Kidney (tissue), 13 donors: ENCODE measurements at regions not wholly inside any gene's neighbourhood (a gene's known extent, or its start where the extent isn't known, plus 50 kb on each side); places are given as distances from the start of the nearest gene placed in this dataset.

Source experiments
- DNase-seq, 5 donors: peaks; one replicate each; pipeline ENCODE4 v3.0.0-alpha.2; 2013 to 2020
- FAIRE-seq: peaks from 2 replicates; lab custom pipeline; 2012; peaks lifted over from hg19 to GRCh38; lab: Jason Lieb, UNC
- H3K27ac ChIP-seq, 2 donors: one replicate each; pipeline ENCODE4 v1.7.0; 2013; ENCODE audit warnings: low read depth in 2 of 2, low read length in 2 of 2, inconsistent platforms in 1 of 2
- H3K27me3 ChIP-seq: one replicate; pipeline ENCODE4 v1.7.1; 2013; ENCODE audit warnings: low read length, inconsistent platforms; ENCODE audit not compliant: control insufficient read depth, insufficient read depth
- H3K36me3 ChIP-seq, 3 donors: one replicate each; pipeline versions ENCODE4 v1.7.0 to v1.7.1; 2013; ENCODE audit warnings: low read length in 3 of 3, control low read depth in 1 of 3, inconsistent platforms in 1 of 3; ENCODE audit not compliant: insufficient read depth in 3 of 3, control insufficient read depth in 2 of 3
- H3K4me1 ChIP-seq, 3 donors: one replicate each; pipeline versions ENCODE4 v1.7.0 to v1.7.1; 2013; ENCODE audit warnings: low read length in 3 of 3, inconsistent platforms in 1 of 3, low read depth in 1 of 3; ENCODE audit not compliant: control insufficient read depth in 2 of 3, insufficient read depth in 2 of 3
- H3K4me3 ChIP-seq, 3 donors: one replicate each; pipeline versions ENCODE4 v1.7.0 to v1.8.1; 2013; ENCODE audit warnings: low read length in 3 of 3, control low read depth in 1 of 3, inconsistent platforms in 1 of 3
- H3K9ac ChIP-seq, 3 donors: one replicate each; pipeline versions ENCODE4 v1.7.0 to v1.7.1; 2013; ENCODE audit warnings: low read length in 3 of 3, control low read depth in 1 of 3, inconsistent platforms in 1 of 3
- H3K9me3 ChIP-seq, 3 donors: one replicate each; pipeline versions ENCODE4 v1.7.0 to v1.7.1; 2013; ENCODE audit warnings: low read length in 3 of 3, control low read depth in 1 of 3, inconsistent platforms in 1 of 3; ENCODE audit not compliant: control insufficient read depth in 2 of 3, insufficient read depth in 1 of 3
- intact Hi-C: fragments of 100-400 bp; cut with DNase I; formaldehyde crosslinking; loops from one replicate; pipeline ENCODE4 v1.11.1; 2022
- TF ChIP-seq, protein P1 (sequence below): IDR thresholded peaks from 3 replicates; pipeline ENCODE4 v1.5.1; 2012; ENCODE audit warnings: mild to moderate bottlenecking, moderate library complexity, borderline replicate concordance; ENCODE audit not compliant: insufficient read depth; ENCODE audit errors: extremely low read depth
- donor health status: control.
- donor health status: control.
- donor health status: control.
- donor health status: control.
- donor health status: control.
- donor health status: DM: yes; HTN: yes; CAD: no.
- donor health status: Normal renal cell carcinoma (clear cell type).

DNA sequence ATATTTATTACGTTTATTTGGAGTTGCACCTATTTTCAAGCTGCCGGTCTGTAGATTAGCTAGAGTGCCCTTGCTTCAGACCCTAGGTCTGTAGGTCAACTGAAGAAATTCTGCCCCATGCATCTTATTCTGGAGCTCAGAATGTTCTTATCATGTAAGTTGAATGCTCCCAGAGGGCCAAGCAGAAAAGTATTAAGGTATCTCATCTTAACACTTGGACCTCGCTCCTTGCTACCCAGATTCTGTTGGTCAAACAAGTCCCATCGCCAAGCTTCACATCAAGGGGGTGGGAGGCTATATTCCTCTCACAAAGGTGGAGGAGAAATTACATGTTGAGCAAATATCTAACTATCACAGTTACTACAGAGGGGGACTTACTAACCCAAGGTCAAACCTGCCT, 187.7 kb downstream of the C1orf94 start:
- intact Hi-C loops: no loop called here
- Histone ChIP-seq H3K9me3 (no peaks in the 10 kb centered on the region), H3K9ac (no peak overlapping the region), H3K36me3 (no peaks in the 10 kb centered on the region), H3K27ac (no peak overlapping the region), H3K4me3 (no peak overlapping the region), H3K4me1 (no peaks in the 10 kb centered on the region), H3K27me3 (no peaks in the 10 kb centered on the region)
- FAIRE-seq: no peak
- DNase-seq: no peak
- TF ChIP-seq, protein P1, sequence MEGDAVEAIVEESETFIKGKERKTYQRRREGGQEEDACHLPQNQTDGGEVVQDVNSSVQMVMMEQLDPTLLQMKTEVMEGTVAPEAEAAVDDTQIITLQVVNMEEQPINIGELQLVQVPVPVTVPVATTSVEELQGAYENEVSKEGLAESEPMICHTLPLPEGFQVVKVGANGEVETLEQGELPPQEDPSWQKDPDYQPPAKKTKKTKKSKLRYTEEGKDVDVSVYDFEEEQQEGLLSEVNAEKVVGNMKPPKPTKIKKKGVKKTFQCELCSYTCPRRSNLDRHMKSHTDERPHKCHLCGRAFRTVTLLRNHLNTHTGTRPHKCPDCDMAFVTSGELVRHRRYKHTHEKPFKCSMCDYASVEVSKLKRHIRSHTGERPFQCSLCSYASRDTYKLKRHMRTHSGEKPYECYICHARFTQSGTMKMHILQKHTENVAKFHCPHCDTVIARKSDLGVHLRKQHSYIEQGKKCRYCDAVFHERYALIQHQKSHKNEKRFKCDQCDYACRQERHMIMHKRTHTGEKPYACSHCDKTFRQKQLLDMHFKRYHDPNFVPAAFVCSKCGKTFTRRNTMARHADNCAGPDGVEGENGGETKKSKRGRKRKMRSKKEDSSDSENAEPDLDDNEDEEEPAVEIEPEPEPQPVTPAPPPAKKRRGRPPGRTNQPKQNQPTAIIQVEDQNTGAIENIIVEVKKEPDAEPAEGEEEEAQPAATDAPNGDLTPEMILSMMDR: no peak

DNA sequence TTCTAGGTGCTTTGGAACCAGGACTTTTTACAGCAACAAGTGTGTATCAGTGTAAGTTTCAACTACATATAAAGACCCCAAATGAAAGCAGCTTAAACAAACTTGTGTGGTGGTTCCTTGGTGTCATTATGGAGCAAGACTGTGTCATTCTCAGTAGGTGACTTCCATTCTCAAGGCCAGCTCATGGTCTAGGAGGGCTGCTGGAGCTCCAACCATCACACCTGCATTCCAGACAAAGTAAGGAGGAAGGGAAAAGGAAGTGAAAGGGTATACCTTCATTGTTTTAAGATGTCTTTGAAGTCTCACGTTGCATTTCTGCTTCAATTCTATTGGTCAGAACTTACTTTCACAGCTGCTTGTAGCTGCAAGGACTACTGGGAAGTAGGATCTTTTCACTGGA, 188.6 kb downstream of the C1orf94 start:
- FAIRE-seq: no peak

DNA sequence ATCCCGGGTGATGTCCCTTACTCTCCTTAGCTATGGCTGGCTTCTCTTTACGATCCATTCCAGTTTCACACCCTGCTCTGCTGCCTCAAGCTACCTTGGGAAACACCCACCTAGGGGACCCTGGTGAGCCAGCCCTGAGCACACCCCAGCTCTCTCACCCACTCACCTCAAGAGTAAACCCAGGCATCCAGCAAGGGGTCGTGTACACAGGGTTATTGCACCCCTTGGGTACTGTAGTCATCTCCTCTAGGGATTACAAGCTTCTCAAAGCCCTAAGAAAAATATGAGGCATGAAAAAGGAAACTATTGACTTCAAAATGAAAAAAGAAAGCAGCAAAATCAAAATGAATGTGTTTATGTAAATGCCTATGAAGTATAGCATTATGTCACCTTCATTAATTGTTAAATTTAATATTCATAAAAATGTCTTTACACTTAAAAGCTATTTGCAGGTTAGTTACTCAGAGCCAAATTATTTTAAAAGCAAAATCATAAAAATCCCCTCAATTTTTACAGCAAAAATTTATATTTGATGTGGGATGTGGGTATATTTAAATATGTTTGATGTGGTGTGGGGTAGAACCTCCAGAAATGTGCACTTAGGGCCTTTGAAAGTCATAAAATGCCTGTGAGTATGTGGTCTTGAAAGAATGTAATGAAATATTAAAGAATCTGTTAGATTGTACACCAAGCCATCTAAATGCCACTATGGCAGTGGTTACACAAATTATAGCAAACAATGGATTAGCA, 190.3 kb downstream of the C1orf94 start:
- no peaks in the 10 kb centered on the region for H3K4me1 ChIP-seq
- no peak overlapping the region for H3K4me3 ChIP-seq
- no peak for DNase-seq
- no peak for FAIRE-seq
- TF ChIP-seq, protein P1: no peak
- H3K36me3 ChIP-seq: no peaks in the 10 kb centered on the region
- H3K27me3 ChIP-seq: no peaks in the 10 kb centered on the region
- no peaks in the 10 kb centered on the region for H3K9me3 ChIP-seq
- no peak overlapping the region for H3K9ac ChIP-seq
- intact Hi-C loops: no loop called here
- H3K27ac ChIP-seq: no peak overlapping the region

More for the DNA sequence above, 188.6 kb downstream of the C1orf94 start:
- no peak overlapping the region for H3K27ac ChIP-seq
- no peaks in the 10 kb centered on the region for H3K9me3 ChIP-seq
- H3K27me3 ChIP-seq: no peaks in the 10 kb centered on the region
- H3K4me1 ChIP-seq: no peaks in the 10 kb centered on the region
- H3K36me3 ChIP-seq: no peaks in the 10 kb centered on the region
- no peak overlapping the region for H3K4me3 ChIP-seq
- DNase-seq: no peak
- no peak overlapping the region for H3K9ac ChIP-seq
- TF ChIP-seq, protein P1: no peak
- intact Hi-C loops: no loop called here

DNA sequence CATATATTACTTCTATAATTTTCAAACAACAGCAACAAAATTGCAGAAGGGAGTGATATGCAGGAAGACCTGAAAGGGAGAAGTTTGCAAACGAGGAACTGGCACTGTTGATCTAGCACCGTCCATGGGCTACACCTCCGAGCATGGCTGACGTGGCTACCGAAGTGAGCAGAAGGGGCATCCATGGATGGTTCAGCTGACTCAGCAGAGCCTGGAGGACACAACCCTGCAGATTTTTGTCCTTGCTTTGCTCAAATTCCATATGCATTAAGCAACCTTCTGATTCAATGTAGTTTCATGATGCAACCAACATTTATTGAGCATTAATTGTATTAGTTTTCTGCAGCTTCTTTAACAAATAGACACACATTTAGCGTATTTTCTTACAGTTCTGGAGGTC, 191.2 kb downstream of the C1orf94 start:
- Histone ChIP-seq H3K9ac (no peak overlapping the region), H3K27ac (no peak overlapping the region), H3K4me1 (no peaks in the 10 kb centered on the region), H3K27me3 (no peaks in the 10 kb centered on the region), H3K9me3 (no peaks in the 10 kb centered on the region), H3K4me3 (no peak overlapping the region), H3K36me3 (no peaks in the 10 kb centered on the region)
- intact Hi-C loops: no loop called here
- FAIRE-seq: no peak
- TF ChIP-seq, protein P1: no peak
- no peak for DNase-seq
